HG03095 (cell line): ENCODE measurements at regions not wholly inside any gene's neighbourhood (a gene's known extent, or its start where the extent isn't known, plus 50 kb on each side); places are given as distances from the start of the nearest gene placed in this dataset.

Experiments used
- ATAC-seq: cut with Tn5 transposase; IDR thresholded peaks from one replicate; pipeline ENCODE4 v1.9.1; 2021; ENCODE audit warnings: moderate library complexity; ENCODE audit not compliant: unreplicated experiment

- no peak for ATAC-seq
Observed at GRCh38 chr7:118075936-118076335, 108.0 kb upstream of the LSM8 start.

- ATAC-seq: no peak
Observed at GRCh38 chr7:118076564-118076963, 107.4 kb upstream of the LSM8 start.

DNA sequence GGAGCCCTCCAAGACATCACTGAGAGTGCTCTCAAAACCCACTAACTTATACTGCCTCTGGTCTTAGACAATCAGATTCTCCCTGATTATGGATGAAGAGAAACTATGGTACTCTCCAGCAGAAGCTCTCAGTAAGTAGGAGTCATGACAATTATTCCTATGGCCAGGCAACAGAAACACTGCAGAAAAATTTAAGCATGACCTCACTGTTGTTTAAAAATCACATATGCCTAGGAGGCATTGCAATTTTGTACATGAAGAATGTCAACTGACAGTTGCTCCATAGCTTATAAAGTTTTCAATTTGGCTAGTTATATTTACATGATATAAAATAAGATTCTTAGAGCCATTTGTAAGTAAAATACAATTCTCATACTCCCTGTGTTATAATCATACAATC is 105.9 kb upstream of the LSM8 start:
- no peak for ATAC-seq

DNA sequence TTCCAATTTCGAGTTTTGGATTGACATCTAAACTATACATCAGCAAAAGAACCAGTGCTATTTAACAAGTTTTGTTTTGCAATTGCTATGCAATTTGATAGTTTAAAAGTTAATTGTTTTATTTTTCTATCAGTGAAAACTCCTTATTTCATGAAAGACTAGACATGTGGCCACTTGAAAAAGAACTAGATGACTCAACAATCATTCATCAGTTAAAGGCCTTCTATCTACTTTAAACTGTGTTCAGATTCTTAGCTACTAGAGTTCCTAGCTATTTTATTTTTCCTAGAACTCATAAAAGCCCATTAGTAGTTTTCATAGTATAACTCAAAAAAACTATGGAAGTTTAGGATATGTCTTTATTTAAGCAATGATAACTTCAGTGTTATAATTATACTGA is 104.6 kb upstream of the LSM8 start:
- no peak for ATAC-seq

- peak; percentile 97 for ATAC-seq
Observed at GRCh38 chr7:118080947-118081346, 103.0 kb upstream of the LSM8 start.

- no peak for ATAC-seq
Observed at GRCh38 chr7:118082506-118082905, 101.5 kb upstream of the LSM8 start.

GRCh38 chr7:118085000-118085399 is 99.0 kb upstream of the LSM8 start:
- ATAC-seq: no peak

GRCh38 chr7:118087126-118087525 is 96.8 kb upstream of the LSM8 start:
- no peak for ATAC-seq

DNA sequence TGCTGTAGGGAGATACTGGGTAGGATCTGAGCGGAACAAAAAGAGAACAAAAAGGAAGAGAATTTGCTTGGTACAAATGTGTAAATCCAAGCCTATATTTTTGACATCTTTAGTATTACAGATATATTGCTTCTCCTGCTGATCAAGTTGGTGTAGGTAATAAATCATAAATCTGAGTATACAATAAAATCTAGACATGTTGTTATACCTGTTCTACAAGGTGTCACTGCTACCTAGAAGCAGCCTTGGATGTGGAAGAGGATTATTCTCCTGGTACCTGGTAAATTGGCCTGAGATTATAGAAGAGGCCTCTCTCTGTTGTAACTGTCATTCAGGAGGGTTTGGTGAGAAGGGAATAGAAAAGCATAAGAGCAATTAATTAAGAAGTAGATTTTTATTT is 89.9 kb upstream of the LSM8 start:
- ATAC-seq: no peak

DNA sequence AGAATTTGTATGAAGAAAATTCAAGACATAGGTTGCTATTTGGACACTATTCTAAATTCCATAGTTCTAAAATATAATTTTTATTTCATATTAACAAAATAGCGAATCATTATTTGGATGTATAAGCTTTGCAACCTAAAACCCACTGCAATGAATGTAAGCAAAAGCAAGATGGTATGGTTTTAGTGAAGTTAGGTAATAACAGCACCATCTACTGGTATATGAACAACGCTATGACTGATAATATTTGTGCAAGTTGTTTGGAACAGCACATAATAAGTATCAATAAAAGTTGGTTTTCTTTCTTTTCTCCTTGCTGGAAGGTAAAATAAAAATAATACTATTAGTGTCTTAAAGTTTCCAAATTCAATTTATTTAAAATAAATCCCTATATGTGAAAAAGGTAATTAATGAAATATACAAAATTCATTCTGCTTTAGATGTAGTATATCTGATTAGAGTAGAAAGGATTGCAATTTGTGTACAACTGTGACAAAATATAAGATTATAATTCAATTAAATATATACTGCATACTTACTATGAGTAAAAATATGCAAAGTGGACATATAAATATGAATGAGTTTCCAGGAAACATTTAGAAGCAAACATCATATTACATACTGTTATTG is 79.0 kb upstream of the LSM8 start:
- ATAC-seq: no peak

DNA sequence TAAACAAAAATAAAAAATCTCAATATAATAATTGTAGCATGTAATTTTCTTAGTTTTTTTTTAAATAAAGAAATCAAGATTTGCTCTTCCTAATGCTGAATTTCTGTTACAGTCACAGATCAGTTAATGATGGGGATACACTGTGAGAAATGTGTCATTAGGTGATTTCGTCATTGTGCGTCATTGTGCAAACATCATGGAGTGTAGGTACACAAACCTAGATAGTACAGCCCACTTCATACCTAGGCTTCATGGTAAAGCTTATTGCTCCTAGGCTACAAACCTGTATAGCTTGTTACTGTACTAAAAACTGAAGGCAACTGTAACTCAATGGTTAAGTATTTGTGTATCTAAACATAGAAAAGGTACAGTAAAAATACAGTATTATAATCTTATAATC is 74.4 kb upstream of the LSM8 start:
- no peak for ATAC-seq

GRCh38 chr7:118110178-118110925 is 73.6 kb upstream of the LSM8 start:
- ATAC-seq: no peak

DNA sequence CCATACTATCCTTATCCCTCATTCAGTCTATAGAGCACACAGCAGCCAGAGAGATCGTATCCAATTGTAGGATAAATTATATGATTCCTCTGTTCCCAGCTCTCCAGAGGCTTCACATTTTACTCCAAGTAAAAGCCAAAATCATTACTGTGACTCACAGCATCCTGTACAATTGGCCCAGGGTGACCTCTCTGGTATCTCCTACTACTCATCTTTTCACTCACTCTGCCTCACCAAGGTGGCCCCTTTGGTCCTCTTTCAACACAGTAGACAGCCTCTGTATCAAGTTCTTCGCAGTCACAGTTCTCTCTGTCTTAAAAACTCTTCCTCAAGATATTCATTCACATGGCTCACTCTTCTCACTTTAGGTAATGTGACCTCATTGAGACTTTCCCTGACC is 72.6 kb upstream of the LSM8 start:
- no peak for ATAC-seq

DNA sequence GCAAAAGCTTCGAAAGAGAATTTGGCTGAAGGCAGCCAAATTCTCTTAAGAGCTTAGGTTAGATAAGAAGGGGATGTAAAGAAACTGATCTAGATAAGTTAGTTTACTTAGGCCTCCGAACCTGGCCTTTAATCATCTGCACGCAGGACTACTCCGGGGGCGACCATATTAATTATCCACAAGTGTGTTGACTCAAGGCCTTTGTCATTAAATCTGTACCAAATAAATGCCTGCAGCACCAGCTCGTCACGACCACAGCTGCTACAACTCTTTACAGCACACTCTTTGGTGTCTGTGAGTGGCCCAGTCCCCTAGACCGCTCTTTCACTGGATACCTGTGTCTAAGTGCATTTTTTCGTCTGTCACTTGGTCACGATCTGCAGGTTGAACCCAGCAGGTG is 69.8 kb upstream of the LSM8 start:
- no peak for ATAC-seq

GRCh38 chr7:118129041-118129795 is 54.7 kb upstream of the LSM8 start:
- ATAC-seq: peak; percentile 63

- ATAC-seq: no peak
Observed at GRCh38 chr7:118132764-118133163, 51.2 kb upstream of the LSM8 start.
